ENCODE measurements at regions not wholly inside any gene's neighbourhood (a gene's known extent, or its start where the extent isn't known, plus 50 kb on each side); places are given as distances from the start of the nearest gene placed in this dataset.

DNA sequence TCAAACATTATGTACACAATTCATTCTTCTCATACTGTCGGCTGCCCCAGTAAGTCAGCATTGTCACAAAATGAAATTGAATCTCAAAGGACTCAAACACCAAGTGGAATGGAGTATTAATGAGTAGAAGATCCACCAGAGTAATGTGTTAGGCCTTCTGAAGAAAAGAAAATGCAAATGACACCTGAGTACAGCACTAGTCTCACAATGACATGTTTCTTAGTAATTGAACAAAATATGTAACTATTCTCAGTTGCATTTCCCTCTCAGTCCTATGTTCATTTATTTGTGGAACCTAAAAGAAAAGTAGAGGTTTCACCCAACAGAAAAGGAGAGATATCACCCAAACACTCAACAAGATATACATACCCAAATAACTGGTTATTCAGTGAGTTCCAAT is 283.9 kb upstream of the THBS1 start:
- DNase-seq (ENCODE audit: low read depth, low spot score): no peak

DNA sequence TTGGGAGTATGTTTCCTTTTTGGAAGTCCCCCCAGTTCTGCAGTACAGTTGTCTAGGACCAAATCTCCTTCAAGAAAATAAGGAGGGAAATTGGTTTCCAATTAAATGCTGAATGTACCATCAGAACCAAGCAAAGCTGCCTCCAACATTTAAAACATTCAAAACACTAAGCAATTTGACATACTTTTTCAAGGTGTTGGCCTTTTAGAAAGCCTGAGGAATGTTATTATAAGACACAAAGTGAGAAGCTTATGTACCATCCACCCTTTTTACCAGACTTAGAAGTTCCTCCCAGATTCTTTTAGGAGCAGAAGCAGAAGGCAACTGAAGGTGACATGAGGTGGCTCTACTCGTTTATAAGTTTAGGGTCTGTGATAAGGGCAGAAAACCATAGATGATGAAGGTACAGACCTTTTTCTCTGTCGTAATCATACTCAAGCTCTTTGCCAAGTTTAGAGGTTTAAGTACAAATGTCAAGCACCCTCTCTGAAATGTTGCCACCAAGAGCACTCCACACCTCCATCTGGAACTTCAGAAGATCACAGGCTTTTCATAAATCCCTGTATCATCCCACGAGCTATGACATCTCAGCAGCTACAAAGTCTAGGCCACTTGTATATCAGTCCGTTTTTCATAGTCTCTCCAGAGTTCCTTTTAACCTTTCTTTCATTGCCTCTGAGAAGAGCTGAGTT is 282.5 kb upstream of the THBS1 start:
- no peak for DNase-seq (ENCODE audit: low read depth, low spot score)

DNA sequence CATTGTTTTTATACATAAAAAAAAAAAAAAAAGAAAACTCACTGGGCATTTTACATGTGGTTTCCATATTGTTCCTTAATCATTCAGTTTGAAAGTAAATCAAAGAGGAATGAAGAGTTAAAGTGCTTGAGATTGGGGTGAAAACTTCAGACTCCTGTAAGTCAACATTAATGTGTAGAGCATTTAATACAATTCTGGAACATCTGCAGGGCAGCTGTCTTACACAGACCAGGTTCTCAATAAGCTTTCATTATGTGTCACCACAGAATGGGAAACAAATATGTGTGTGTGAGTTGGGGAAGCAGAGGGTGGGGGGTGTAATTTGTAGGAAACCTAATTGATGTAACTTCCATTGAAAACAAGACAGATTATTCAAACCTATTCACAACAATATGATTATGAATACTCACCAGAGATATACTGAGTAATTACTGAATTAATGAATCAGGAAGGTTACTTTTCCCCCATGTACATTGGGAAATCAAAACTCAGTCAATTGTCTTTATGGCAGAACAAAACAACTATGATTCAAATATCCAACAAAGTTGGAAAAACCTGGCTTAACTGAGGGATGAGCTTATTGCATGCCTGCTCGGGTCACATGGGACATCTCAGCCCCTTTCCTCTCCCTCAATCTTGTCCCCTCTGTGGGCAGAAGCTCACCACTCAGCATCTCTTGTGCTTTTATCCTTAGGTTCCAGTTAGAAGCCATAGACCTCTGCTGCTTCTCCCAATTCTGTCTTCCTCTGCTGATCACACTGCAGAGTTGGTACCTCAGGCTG is 281.2 kb upstream of the THBS1 start:
- DNase-seq (ENCODE audit: low read depth, low spot score): no peak

DNA sequence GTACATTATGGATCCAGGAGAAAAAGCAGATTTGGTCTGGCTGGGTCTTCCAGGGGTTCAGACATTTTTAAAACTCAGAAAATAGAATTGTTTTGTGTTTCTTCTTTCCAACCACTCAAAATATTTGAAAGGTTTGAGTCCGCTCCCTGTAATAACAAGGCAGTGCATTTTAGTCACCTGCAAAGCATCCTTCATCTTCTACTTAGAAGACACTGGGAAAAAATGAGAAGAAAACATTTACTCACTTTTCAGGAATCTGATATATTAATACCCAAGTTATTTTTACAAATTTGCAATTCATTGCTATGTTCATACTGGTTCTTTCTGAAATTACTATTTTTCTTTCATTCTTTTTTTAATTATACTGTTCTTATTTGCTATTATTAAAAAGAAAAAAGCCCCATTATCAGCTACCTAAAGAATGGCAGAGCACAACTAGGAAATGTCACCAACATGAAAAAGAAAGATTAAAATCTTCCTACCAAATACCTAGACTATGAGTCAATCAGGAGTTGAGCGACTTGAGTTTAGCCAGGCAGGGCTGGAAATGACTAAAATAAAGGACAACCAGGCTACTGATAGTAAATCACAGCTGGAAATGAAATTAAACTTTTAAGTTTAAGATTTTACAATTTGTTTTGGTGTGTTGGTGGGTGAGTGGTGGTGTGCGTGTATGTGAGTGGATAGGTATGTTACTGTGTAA is 280.3 kb upstream of the THBS1 start:
- DNase-seq (ENCODE audit: low read depth, low spot score): peak; percentile 57

DNA sequence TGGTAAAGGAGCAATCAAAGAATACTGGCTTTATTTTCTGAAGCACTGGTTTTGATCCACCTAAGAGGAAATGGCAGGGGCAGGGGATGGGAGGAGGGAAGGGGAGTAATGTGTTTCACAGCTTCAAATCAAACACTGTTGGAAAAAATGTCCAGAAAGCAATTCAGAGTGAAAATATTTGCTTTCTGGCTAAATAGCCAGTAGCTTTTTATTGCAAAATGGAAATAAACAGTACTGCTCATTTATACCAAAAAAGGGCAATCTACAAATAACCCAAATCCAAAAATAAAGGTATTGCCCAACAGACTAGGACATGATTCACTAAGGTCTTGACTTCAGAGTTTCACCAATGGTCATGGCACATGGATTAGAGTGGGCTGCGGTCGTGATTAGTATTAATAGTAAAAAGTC is 279.3 kb upstream of the THBS1 start:
- DNase-seq (ENCODE audit: low read depth, low spot score): no peak

DNA sequence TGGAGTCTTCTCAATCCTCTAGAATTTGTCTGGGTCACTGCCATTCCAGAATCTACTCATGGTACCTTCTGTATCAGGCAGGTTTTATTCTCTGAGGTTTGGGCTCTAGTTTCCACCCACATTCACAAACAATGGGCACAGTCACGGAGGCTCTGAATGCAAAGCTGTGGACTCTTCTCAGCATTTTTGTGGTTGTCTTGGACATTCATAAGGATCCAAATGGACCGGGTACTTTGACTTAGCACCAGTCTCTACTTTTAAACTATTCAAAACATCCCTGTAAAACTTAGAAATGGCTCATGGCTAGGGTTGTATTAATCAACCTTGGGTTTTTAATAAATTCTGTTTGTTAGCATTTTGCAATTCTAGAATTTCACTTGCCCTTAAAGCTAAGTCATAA is 277.9 kb upstream of the THBS1 start:
- no peak for DNase-seq (ENCODE audit: low read depth, low spot score)

DNA sequence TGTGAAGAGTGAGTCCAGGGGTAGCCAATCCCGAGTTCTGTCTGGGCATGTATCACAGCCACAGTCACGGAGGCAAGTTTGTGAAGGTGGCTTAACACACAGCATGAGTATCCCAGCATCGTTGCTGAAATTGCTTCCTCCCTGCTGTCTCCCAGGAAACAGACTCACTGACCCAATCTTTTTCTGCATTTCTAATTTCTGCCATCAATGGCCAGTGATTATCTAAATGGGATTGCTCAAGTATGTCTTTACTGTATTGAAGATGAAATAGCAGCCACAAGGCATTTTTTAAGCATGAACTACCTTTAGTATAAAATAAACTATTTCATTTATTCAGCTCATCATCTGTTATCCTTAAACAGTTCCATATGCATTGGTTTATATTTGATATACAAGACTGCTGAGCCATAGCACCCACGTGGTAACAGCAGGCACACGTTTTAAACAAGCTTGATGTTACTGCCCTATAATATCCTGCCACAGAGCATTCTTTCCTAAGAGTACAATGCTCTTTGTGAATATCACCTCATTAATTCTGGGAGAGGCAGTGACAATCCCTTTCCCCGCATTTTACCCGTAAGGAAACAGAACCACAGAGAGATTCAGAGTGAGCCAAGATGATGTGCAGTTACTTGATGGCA is 276.6 kb upstream of the THBS1 start:
- no peak for DNase-seq (ENCODE audit: low read depth, low spot score)

DNA sequence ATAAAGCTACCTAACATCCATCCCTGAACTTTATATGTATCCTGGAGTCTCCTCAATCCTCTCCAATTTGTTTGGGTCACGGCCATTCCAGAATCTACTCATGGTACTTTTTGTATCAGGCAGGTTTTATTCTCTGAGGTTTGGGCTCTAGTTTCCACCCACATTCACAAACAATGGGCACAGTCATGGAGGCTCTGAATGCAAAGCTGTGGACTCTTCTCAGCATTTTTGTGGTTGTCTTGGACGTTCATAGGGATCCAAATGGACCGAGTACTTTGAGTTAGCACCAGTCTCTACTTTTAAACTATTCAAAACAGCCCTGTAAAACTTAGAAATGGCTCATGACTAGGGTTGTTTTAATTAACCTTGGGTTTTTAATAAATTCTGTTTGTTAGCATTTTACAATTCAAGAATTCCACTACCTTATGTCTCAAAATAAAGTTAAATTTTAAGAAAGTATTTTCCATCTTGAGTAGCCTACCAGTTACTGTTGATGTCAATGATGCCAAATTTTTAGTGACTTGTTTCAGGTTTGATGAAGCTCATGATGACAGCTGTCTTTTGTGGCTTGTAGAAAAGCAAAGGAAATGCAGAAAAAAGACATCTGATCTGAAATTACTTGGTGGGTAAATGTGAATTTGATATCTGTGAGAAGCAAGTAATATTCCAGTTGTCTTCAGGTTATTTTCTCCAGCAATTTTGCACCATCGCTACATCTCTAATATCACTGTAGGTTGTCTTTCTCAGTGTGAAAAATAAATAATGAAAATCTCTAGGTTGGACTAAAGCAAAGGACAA is 275.7 kb upstream of the THBS1 start:
- no peak for DNase-seq (ENCODE audit: low read depth, low spot score)

DNA sequence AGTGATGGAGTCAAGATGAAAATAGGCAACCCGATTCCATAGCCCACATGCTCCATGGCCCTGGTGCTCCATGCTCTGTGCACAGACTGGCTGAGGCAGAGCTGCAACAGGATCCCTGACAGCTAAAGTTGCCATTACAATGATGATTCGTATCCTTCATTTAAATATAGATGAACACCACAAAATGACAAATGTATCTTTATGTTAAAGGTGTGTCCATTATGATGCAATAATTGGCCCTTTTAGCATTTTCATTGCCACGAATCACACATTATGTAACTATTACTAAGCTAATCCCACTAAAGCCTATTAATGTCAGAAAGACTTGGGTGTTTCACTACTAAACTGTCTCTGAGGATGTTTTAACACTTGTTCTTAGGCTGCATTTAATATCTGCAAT is 270.2 kb upstream of the THBS1 start:
- DNase-seq (ENCODE audit: low read depth, low spot score): no peak

DNA sequence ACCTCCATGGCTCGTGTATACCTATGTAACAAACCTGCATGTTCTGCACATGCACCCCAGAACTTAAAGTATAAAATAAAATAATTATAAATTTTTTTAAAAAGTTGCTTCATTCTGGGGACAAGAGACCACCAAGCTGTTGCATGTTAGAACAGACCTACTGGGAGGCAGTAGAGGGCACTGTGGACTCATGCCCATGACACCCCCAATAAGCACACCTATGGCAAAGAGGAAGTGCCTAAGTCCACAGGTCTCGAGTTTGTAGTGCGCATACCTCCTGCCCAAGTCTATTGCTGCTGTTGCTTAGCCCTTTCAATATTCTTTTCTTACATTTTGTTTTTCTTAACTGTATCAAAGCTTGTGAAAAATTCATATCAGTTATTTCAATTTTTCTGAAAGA is 267.9 kb upstream of the THBS1 start:
- no peak for DNase-seq (ENCODE audit: low read depth, low spot score)

DNA sequence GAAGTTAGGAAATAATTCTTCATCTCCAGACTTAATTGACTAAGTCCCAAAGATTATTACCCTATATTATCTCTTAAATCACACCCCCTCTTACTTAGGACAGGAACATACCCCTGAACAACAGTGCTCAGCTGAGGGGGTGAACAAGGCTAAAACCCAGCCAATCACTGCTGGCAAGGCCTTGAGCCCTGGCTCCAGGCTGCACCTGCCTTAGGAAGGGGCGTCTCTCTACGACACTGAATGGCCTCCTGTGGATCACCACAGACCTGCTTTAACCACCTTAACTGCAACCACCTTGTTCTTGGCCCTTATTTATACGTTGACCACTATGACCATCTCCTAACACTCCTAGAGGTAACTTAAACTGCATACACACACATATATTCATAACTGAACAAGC is 267.4 kb upstream of the THBS1 start:
- DNase-seq (ENCODE audit: low read depth, low spot score): no peak

DNA sequence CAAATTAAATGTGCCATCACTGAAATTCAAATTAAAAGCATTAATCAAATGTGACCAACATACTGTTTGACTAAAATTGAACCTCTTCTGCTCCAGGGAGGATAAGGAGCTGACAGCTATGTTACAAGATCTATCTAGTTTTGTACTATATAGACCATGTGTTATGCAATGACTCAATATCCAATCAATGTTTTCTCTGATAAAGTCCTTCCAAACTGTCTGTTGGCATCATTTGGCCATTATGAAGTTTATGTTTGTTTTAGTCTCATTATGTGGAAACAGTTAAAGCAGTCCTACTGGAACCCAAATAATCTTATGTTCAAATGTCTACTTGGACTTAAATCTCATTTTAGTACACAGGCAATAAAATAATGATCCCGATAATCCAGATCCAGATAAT is 267.0 kb upstream of the THBS1 start:
- no peak for DNase-seq (ENCODE audit: low read depth, low spot score)

DNA sequence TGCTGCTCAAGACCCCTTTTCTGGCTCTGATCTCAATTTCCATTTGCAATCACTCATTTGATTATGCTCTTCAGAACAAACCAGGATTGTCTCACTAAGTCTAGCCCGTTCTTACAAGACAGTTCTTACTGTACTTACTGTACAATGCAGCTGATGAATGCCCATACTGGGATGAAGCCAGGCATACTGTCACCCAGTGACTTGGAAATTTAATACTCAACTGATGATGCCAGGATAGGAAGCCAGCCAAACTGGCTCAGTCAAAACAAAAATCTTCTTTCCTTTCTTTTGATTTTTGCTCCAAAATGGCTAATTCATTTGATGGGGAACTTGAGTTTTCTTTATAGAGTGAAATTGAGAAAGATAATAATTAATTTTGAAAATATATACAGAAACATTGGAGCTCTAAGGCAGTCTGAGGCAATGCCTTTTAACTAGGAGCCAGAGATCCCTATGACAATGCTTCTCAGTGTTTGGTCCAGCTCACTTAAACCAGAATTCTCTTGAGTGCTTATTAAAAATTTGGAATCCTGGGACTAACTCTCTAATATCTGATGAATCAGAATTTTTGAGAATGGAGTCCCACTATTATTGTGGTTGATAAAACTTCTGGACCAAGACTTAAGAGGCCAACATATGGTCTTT is 265.6 kb upstream of the THBS1 start:
- no peak for DNase-seq (ENCODE audit: low read depth, low spot score)

DNA sequence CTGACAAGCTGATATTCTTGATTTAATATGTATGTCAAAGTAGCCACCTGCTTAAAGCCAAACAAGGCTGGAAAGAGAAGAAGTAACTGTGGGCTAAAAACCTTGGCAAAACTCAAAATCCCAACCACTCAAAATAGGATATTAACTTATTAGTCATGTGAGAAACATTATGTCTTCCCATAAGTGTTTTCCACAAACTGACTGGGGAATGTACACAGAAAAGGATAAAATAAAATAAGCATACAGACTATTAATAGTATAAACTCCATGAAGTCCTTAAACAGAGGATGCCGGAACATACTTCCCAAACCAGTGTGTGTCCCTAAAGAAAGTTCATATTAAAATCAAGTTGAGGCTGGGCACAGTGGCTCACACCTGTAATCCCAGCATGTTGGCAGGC is 263.7 kb upstream of the THBS1 start:
- no peak for DNase-seq (ENCODE audit: low read depth, low spot score)

DNA sequence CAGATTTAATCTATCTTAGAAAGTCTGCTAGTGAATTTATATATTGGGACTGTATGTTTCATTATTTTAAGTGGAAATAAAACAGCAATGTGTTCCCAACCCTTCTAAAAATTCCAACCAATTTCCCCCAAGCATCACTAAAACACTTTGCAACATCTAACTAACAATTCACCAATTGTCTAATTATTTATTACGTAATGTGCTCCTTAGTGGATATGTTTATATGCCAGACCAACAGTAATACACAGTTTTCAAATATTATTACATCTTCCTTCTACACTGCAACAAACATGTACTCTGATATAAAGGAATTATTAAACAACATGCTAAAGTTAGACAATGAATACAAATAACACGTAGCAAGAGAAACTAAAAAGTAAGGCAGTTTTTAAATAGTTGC is 262.6 kb upstream of the THBS1 start:
- DNase-seq (ENCODE audit: low read depth, low spot score): no peak

DNA sequence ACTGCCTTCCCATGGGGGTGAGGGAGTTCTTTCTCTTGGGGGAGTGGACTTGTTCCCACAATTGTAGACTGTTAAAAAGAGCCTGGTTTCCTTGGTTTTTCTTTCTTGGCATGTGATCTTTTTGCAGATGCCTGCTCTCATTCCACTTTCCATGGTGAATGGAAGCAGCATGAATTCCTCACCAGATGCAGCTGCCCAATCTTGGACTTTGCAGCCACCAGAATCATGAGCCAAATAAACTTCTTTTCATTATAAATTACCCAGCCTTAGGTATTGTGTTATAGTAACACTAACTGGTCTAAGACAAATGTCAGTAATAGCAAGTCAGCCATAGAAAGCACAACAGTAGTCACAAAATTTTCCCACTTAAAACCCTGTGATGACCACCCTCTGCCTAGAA is 260.5 kb upstream of the THBS1 start:
- DNase-seq (ENCODE audit: low read depth, low spot score): no peak

DNA sequence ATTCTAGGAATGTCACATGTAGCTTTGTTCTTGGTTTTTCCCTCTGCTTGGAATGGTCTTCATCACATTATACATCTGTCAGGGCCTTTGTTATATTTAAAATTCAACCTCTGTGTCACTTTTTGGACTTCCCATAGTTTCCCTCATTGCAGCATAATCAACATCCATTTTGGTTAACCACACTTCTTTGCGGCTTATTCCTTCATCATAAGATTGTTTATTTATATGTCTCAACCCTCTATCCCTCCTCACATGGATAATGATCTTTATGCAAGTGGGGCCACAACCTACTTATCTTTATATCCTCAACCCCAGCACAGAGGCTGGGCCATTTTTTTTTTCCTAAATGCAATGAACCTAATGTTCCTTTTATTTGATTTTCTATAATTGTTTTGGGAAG is 260.0 kb upstream of the THBS1 start:
- DNase-seq (ENCODE audit: low read depth, low spot score): no peak

DNA sequence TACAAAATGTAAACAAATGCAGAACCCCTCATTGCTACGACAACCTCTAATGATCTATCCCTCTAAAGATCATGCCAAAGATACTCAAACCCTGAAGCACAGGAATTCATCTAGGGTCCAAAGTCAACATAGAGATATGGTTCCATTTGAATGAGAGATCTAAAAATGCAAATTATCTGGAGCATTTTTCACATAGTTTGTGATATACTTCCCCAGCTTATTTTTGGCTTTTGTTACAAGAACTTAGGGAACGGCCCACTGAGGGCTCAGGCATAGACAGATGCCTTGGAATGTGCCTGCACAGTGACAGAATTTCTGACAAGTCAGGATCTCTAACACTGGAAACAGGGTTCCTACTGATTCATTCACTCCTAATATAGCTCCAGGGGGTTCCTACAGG is 258.9 kb upstream of the THBS1 start:
- no peak for DNase-seq (ENCODE audit: low read depth, low spot score)

DNA sequence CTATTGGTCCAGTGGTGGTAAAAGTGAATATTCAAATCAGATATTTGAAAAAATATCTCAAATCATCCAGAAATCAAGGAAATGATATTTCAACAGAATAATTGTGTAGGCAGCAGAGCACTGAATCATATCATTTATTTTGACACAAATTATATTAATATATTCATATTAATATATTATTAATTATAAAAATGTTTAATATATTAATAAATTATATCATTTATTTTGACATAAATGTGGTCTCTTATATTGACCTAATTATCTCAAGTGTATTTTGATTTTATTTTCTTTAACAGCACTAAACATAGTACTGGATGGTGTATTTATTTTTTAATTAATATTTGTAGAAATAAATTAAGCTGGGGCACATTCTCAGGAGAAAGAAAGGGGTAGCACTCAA is 257.7 kb upstream of the THBS1 start:
- no peak for DNase-seq (ENCODE audit: low read depth, low spot score)

DNA sequence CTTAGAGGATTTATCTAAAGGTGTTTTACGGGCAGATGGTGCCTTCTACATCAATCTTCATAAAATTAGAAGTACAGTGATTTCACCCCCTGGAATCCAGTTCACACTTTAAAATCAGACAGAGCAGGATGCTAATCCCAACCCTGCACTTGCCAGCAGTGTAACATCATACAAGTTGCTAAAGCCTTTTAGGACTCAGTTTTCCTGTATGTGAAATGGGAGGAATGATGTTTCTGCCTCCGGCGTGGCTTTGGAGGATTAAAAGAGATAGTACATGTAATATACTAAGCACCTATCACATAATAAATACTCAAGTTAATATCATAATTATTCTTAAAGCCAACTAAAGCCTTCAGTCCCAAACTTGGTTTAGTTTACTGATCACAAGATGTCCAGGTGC is 257.2 kb upstream of the THBS1 start:
- DNase-seq (ENCODE audit: low read depth, low spot score): no peak
